Astrocyte (in vitro differentiated cells and primary cell): ENCODE measurements at regions not wholly inside any gene's neighbourhood (a gene's known extent, or its start where the extent isn't known, plus 50 kb on each side); places are given as distances from the start of the nearest gene placed in this dataset.
A peak's percentile ranks its signal among the peaks of the same experiment; 100 is the strongest.

ENCODE experiments used
- DNase-seq: peaks from one replicate; pipeline ENCODE4 v3.0.0-alpha.2; 2010; ENCODE audit warnings: low read depth
- FAIRE-seq: peaks from 2 replicates; lab custom pipeline; 2011; peaks lifted over from hg19 to GRCh38; lab: Jason Lieb, UNC
- H2AFZ ChIP-seq: 2 replicates; pipeline ENCODE4 v1.6.0; 2012; ENCODE audit warnings: low read depth, low read length, inconsistent platforms
- H3K27ac ChIP-seq: 2 replicates; pipeline ENCODE4 v1.5.1; 2011; ENCODE audit warnings: low read depth, low read length, inconsistent platforms
- H3K27me3 ChIP-seq: 2 replicates; pipeline ENCODE4 v1.6.0; 2011; ENCODE audit warnings: low read length, inconsistent platforms; ENCODE audit not compliant: insufficient read depth
- H3K36me3 ChIP-seq: 2 replicates; pipeline ENCODE4 v1.5.1; 2011; ENCODE audit warnings: low read length, inconsistent platforms; ENCODE audit not compliant: insufficient read depth
- H3K4me1 ChIP-seq: 2 replicates; pipeline ENCODE4 v1.5.1; 2011; ENCODE audit warnings: low read length, inconsistent platforms; ENCODE audit not compliant: insufficient read depth
- H3K4me2 ChIP-seq: 2 replicates; pipeline ENCODE4 v1.6.0; 2012; ENCODE audit warnings: low read length, inconsistent platforms
- H3K4me3 ChIP-seq: 2 replicates; pipeline ENCODE4 v1.5.1; 2011; ENCODE audit warnings: low read depth, mild to moderate bottlenecking, low read length, inconsistent platforms; ENCODE audit not compliant: insufficient read depth
- H3K79me2 ChIP-seq: 2 replicates; pipeline ENCODE4 v1.6.0; 2012; ENCODE audit warnings: mild to moderate bottlenecking, low read length, inconsistent platforms; ENCODE audit not compliant: insufficient read depth
- H3K9ac ChIP-seq: 2 replicates; pipeline ENCODE4 v1.6.0; 2012; ENCODE audit warnings: mild to moderate bottlenecking, low read length, inconsistent platforms
- H3K9me3 ChIP-seq: 2 replicates; pipeline ENCODE4 v1.5.1; 2012; ENCODE audit warnings: low read depth, mild to moderate bottlenecking, low read length, inconsistent platforms; ENCODE audit not compliant: insufficient read depth
- H4K20me1 ChIP-seq: 2 replicates; pipeline ENCODE4 v1.6.0; 2012; ENCODE audit warnings: low read length, inconsistent platforms; ENCODE audit not compliant: insufficient read depth
- H3K27ac Mint-ChIP-seq: one replicate; pipeline ENCODE4 v1.8.0; 2021; ENCODE audit warnings: mild to moderate bottlenecking, mixed read lengths; ENCODE audit not compliant: unreplicated experiment
- H3K27me3 Mint-ChIP-seq: one replicate; pipeline ENCODE4 v1.8.0; 2021; ENCODE audit warnings: low read depth, mixed read lengths; ENCODE audit not compliant: unreplicated experiment
- H3K36me3 Mint-ChIP-seq: one replicate; pipeline ENCODE4 v1.8.0; 2021; ENCODE audit warnings: low read depth, mixed read lengths; ENCODE audit not compliant: unreplicated experiment
- H3K4me1 Mint-ChIP-seq: one replicate; pipeline ENCODE4 v1.8.0; 2021; ENCODE audit warnings: low read depth, mixed read lengths; ENCODE audit not compliant: unreplicated experiment
- H3K4me3 Mint-ChIP-seq: one replicate; pipeline ENCODE4 v1.8.0; 2021; ENCODE audit warnings: mild to moderate bottlenecking, moderate library complexity, mixed read lengths; ENCODE audit not compliant: unreplicated experiment
- H3K9me3 Mint-ChIP-seq: one replicate; pipeline ENCODE4 v1.8.0; 2021; ENCODE audit warnings: mild to moderate bottlenecking, mixed read lengths; ENCODE audit not compliant: unreplicated experiment
- EZH2 ChIP-seq: IDR thresholded peaks from 2 replicates; pipeline ENCODE4 v1.6.1; 2012; ENCODE audit warnings: mild to moderate bottlenecking, low read length, inconsistent platforms; ENCODE audit not compliant: insufficient read depth
- TF ChIP-seq, protein P1 (sequence below): IDR thresholded peaks from 2 replicates; pipeline ENCODE4 v1.5.1; 2011; ENCODE audit warnings: low read depth, mild to moderate bottlenecking, inconsistent platforms, low read length, moderate library complexity; ENCODE audit not compliant: insufficient read depth

GRCh38 chr3:177959188-177959587 lies 577.0 kb upstream of the KCNMB2 start:
- Histone ChIP-seq H2AFZ (no peak overlapping the region), H3K79me2 (no peaks in the 10 kb centered on the region), H4K20me1 (no peaks in the 10 kb centered on the region), H3K4me1 (peaks cover 4% of the 10 kb centered on the region), H3K36me3 (no peaks in the 10 kb centered on the region), H3K27ac (no peak overlapping the region), H3K9me3 (no peaks in the 10 kb centered on the region), H3K4me2 (no peak overlapping the region), H3K9ac (no peak overlapping the region), H3K27me3 (no peaks in the 10 kb centered on the region), H3K4me3 (no peak overlapping the region)
- no peaks in the 10 kb centered on the region for H3K36me3 Mint-ChIP-seq
- TF ChIP-seq, protein P1, sequence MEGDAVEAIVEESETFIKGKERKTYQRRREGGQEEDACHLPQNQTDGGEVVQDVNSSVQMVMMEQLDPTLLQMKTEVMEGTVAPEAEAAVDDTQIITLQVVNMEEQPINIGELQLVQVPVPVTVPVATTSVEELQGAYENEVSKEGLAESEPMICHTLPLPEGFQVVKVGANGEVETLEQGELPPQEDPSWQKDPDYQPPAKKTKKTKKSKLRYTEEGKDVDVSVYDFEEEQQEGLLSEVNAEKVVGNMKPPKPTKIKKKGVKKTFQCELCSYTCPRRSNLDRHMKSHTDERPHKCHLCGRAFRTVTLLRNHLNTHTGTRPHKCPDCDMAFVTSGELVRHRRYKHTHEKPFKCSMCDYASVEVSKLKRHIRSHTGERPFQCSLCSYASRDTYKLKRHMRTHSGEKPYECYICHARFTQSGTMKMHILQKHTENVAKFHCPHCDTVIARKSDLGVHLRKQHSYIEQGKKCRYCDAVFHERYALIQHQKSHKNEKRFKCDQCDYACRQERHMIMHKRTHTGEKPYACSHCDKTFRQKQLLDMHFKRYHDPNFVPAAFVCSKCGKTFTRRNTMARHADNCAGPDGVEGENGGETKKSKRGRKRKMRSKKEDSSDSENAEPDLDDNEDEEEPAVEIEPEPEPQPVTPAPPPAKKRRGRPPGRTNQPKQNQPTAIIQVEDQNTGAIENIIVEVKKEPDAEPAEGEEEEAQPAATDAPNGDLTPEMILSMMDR = no peak
- TF ChIP-seq EZH2 = no peak
- H3K4me3 Mint-ChIP-seq = no peak overlapping the region
- FAIRE-seq (no peak), DNase-seq (no peak)
- H3K9me3 Mint-ChIP-seq = no peaks in the 10 kb centered on the region
- peaks cover 7% of the 10 kb centered on the region for H3K4me1 Mint-ChIP-seq
- no peaks in the 10 kb centered on the region for H3K27me3 Mint-ChIP-seq
- no peak overlapping the region for H3K27ac Mint-ChIP-seq

DNA sequence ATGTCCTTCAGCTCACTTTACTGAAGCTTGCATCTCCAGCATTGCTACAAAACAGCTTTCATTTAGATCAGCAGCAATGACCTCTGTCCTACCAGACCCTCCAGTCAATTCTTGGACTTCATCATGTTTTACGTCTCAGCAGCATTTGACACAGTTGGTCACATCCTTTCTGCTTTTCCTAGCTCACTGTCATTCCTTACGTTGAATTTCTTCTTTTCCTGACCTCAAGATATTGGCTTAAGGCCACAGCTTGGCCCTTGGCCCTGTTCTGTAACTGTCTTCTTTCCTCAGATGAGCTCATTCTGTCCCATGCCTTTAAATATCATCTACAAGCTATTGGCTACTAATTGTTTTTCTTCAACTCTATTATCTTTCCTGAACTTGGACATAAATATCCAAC lies 576.2 kb upstream of the KCNMB2 start:
- FAIRE-seq = peak; percentile 59

DNA sequence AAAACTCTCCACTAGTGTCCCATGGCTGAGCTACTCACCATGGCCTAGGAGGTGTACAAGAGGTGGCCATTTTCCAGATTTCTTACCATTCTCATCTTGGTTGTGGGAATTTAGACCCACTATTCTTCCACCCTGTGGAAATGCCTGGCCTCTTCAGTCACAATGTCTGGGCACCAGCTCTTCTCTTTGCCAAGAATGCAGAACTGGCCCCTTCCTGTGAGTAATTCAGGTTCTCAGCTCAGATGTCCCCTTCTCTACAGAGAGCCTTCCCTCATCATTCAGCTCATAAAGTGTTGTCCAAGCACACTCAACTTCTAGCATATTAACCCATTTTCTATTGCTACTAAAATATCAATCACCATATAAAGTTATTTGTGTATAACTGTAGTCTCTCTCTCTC lies 575.5 kb upstream of the KCNMB2 start:
- H3K4me3 Mint-ChIP-seq = no peak overlapping the region
- Histone ChIP-seq H3K4me3 (no peak overlapping the region), H3K27ac (no peak overlapping the region), H3K4me2 (no peak overlapping the region), H3K4me1 (peaks cover 4% of the 10 kb centered on the region), H3K27me3 (no peaks in the 10 kb centered on the region), H3K9ac (no peak overlapping the region), H3K9me3 (no peaks in the 10 kb centered on the region), H3K79me2 (no peaks in the 10 kb centered on the region), H4K20me1 (no peaks in the 10 kb centered on the region), H3K36me3 (no peaks in the 10 kb centered on the region), H2AFZ (no peak overlapping the region)
- DNase-seq (no peak), FAIRE-seq (no peak)
- H3K27ac Mint-ChIP-seq = no peak overlapping the region
- H3K4me1 Mint-ChIP-seq = peaks cover 7% of the 10 kb centered on the region
- H3K9me3 Mint-ChIP-seq = no peaks in the 10 kb centered on the region
- H3K36me3 Mint-ChIP-seq = no peaks in the 10 kb centered on the region
- no peaks in the 10 kb centered on the region for H3K27me3 Mint-ChIP-seq
- TF ChIP-seq, protein P1 = no peak
- TF ChIP-seq EZH2 = no peak

More for the DNA sequence above, 576.2 kb upstream of the KCNMB2 start:
- Histone ChIP-seq H3K27ac (no peak overlapping the region), H3K9me3 (no peaks in the 10 kb centered on the region), H2AFZ (no peak overlapping the region), H3K36me3 (no peaks in the 10 kb centered on the region), H4K20me1 (no peaks in the 10 kb centered on the region), H3K4me3 (no peak overlapping the region), H3K9ac (no peak overlapping the region), H3K4me2 (no peak overlapping the region), H3K27me3 (no peaks in the 10 kb centered on the region), H3K4me1 (peaks cover 4% of the 10 kb centered on the region), H3K79me2 (no peaks in the 10 kb centered on the region)
- no peak overlapping the region for H3K27ac Mint-ChIP-seq
- peak; percentile 51 for DNase-seq
- no peaks in the 10 kb centered on the region for H3K36me3 Mint-ChIP-seq
- TF ChIP-seq EZH2 = no peak
- TF ChIP-seq, protein P1 = no peak
- H3K9me3 Mint-ChIP-seq = no peaks in the 10 kb centered on the region
- H3K4me1 Mint-ChIP-seq = peaks cover 7% of the 10 kb centered on the region
- no peaks in the 10 kb centered on the region for H3K27me3 Mint-ChIP-seq
- H3K4me3 Mint-ChIP-seq = no peak overlapping the region
